ENCODE measurements at regions not wholly inside any gene's neighbourhood (a gene's known extent, or its start where the extent isn't known, plus 50 kb on each side); places are given as distances from the start of the nearest gene placed in this dataset.

GRCh38 chr18:41482501-41482900 is 472.5 kb upstream of the PIK3C3 start:
- in situ Hi-C loops (cut with MboI; ENCODE audit: low pct_unique_long_range_greater_than_20kb, low sequenced_read_pairs, unreplicated experiment), result no loop called here
- DNase-seq (ENCODE audit: low spot score), result no peak
- TF ChIP-seq, protein P1, sequence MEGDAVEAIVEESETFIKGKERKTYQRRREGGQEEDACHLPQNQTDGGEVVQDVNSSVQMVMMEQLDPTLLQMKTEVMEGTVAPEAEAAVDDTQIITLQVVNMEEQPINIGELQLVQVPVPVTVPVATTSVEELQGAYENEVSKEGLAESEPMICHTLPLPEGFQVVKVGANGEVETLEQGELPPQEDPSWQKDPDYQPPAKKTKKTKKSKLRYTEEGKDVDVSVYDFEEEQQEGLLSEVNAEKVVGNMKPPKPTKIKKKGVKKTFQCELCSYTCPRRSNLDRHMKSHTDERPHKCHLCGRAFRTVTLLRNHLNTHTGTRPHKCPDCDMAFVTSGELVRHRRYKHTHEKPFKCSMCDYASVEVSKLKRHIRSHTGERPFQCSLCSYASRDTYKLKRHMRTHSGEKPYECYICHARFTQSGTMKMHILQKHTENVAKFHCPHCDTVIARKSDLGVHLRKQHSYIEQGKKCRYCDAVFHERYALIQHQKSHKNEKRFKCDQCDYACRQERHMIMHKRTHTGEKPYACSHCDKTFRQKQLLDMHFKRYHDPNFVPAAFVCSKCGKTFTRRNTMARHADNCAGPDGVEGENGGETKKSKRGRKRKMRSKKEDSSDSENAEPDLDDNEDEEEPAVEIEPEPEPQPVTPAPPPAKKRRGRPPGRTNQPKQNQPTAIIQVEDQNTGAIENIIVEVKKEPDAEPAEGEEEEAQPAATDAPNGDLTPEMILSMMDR (IDR thresholded peaks at IDR 0.05; ENCODE audit: extremely low read depth, insufficient read depth, missing control alignments), result no peak

GRCh38 chr18:41466436-41467160 is 488.4 kb upstream of the PIK3C3 start:
- no peak for DNase-seq (ENCODE audit: low spot score)
- in situ Hi-C loops (cut with MboI; ENCODE audit: low pct_unique_long_range_greater_than_20kb, low sequenced_read_pairs, unreplicated experiment), result no loop called here
- TF ChIP-seq, protein P1 (IDR thresholded peaks at IDR 0.05; ENCODE audit: extremely low read depth, insufficient read depth, missing control alignments), result no peak

- TF ChIP-seq, protein P1 (IDR thresholded peaks at IDR 0.05; ENCODE audit: extremely low read depth, insufficient read depth, missing control alignments), result no peak
- no peak for DNase-seq (ENCODE audit: low spot score)
- in situ Hi-C loops (cut with MboI; ENCODE audit: low pct_unique_long_range_greater_than_20kb, low sequenced_read_pairs, unreplicated experiment), result no loop called here
These were observed 489.6 kb upstream of the PIK3C3 start for GRCh38 chr18:41465386-41465785.

DNA sequence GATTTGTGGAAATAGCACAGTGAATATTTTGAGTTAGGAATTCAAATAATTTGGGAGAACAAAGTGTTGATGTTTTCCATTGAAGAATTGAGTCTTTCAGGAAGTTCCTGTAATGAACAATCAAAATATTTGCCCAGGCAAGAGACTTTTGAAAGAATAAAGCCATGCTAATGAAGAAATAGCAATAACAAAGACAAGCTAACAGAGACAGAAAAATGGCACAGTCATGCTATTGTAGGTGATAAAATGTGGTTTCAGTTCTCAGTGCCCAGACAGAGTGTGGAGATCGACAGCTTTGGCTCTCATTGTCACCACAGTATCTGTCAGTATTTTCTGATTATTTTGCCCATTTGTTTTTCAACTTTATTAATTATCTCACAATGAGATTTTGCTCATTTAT is 490.8 kb upstream of the PIK3C3 start:
- in situ Hi-C loops (cut with MboI; ENCODE audit: low pct_unique_long_range_greater_than_20kb, low sequenced_read_pairs, unreplicated experiment), result no loop called here
- no peak for DNase-seq (ENCODE audit: low spot score)
- TF ChIP-seq, protein P1 (IDR thresholded peaks at IDR 0.05; ENCODE audit: extremely low read depth, insufficient read depth, missing control alignments), result no peak

DNA sequence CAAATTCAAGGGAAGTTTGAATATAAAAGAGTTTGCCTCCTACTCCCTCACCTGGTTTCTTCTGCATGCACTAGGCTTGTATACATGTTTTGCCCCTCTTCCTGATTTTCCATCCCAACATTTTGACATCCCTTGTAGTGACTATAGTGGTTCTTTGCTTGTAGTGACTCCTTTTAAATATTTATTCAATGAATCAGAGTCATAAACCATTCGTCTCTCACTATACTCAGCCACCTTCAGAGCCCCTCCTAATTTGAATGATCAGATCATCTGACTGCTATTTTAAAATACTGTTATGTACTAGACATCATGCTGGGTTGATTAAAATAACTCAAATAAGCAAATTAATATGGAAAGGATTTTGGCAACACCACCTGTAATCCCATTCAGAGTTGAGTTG is 492.1 kb upstream of the PIK3C3 start:
- no peak for DNase-seq (ENCODE audit: low spot score)
- TF ChIP-seq, protein P1 (IDR thresholded peaks at IDR 0.05; ENCODE audit: extremely low read depth, insufficient read depth, missing control alignments), result no peak
- in situ Hi-C loops (cut with MboI; ENCODE audit: low pct_unique_long_range_greater_than_20kb, low sequenced_read_pairs, unreplicated experiment), result no loop called here

GRCh38 chr18:41461114-41461513 is 493.9 kb upstream of the PIK3C3 start:
- no peak for DNase-seq (ENCODE audit: low spot score)
- in situ Hi-C loops (cut with MboI; ENCODE audit: low pct_unique_long_range_greater_than_20kb, low sequenced_read_pairs, unreplicated experiment), result no loop called here
- TF ChIP-seq, protein P1 (IDR thresholded peaks at IDR 0.05; ENCODE audit: extremely low read depth, insufficient read depth, missing control alignments), result no peak
